Adrenal gland (tissue), 5 donors: ENCODE measurements at regions not wholly inside any gene's neighbourhood (a gene's known extent, or its start where the extent isn't known, plus 50 kb on each side); places are given as distances from the start of the nearest gene placed in this dataset.

Experiments
- CTCF ChIP-seq, 6 experiments: fragments of 450-650 bp in 4 of 6; fragments of 200-600 bp in 2 of 6; sonication (generic) in 1 of 6; IDR thresholded peaks; 1 replicate in 5 of 6; 2 replicates in 1 of 6; pipeline versions ENCODE4 v1.5.1 to v1.8.0; 2016 to 2021; ENCODE audit warnings: antibody characterized with exemption in 6 of 6, mild to moderate bottlenecking in 2 of 6, moderate library complexity in 1 of 6
- POLR2A ChIP-seq, 2 donors: fragments of 450-650 bp; IDR thresholded peaks; one replicate each; pipeline ENCODE4 v1.6.1; 2017; ENCODE audit warnings: antibody characterized with exemption in 2 of 2, mild to moderate bottlenecking in 2 of 2, moderate library complexity in 1 of 2
- donor health status: DM: no; HTN: no; CAD: no.

GRCh38 chr7:73966062-73966940 lies 61.7 kb upstream of the ELN start:
- TF ChIP-seq CTCF (IDR thresholded peaks at IDR 0.05) = no peak
- TF ChIP-seq POLR2A (IDR thresholded peaks at IDR 0.05) = no peak
